ENCODE measurements at regions not wholly inside any gene's neighbourhood (a gene's known extent, or its start where the extent isn't known, plus 50 kb on each side); places are given as distances from the start of the nearest gene placed in this dataset.

DNA sequence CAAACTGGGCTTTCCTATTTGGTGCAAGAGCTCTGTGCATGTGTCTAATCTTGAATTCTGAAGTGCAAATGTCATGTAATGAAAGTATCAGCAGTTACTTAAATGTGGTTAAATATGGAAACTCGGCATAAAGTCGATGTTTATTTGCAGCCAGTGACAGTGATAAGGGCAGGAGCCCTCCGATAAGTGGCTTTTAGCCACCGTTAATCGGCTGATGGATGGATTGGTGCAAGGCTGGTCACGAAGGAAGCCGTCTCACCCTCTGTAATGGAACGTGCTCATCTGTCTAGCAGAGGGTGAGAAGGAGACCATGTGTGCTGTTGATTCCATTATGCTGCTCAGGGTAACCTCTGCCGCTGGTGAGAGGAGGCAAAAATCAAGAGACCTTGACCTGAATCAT, 121.8 kb upstream of the PAX6 start:
- intact Hi-C loops (cut with DNase I) = no loop called here
- no peak for DNase-seq (ENCODE audit: low spot score)
- Histone ChIP-seq H3K4me3 (no peak overlapping the region), H3K4me1 (replicated peaks) (no peaks in the 10 kb centered on the region), H3K27me3 (replicated peaks; ENCODE audit: insufficient read depth) (peaks cover 2% of the 10 kb centered on the region), H3K9me3 (no peaks in the 10 kb centered on the region), H3K27ac (no peak overlapping the region), H3K36me3 (no peaks in the 10 kb centered on the region)
- WGBS = 57% methylated on average over 9 of the region's 9 CpGs
- no peak for TF ChIP-seq POLR2AphosphoS5 (IDR thresholded peaks at IDR 0.05)
- TF ChIP-seq, protein P1, sequence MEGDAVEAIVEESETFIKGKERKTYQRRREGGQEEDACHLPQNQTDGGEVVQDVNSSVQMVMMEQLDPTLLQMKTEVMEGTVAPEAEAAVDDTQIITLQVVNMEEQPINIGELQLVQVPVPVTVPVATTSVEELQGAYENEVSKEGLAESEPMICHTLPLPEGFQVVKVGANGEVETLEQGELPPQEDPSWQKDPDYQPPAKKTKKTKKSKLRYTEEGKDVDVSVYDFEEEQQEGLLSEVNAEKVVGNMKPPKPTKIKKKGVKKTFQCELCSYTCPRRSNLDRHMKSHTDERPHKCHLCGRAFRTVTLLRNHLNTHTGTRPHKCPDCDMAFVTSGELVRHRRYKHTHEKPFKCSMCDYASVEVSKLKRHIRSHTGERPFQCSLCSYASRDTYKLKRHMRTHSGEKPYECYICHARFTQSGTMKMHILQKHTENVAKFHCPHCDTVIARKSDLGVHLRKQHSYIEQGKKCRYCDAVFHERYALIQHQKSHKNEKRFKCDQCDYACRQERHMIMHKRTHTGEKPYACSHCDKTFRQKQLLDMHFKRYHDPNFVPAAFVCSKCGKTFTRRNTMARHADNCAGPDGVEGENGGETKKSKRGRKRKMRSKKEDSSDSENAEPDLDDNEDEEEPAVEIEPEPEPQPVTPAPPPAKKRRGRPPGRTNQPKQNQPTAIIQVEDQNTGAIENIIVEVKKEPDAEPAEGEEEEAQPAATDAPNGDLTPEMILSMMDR (IDR thresholded peaks at IDR 0.05) = no peak
- no peak for TF ChIP-seq POLR2A (IDR thresholded peaks at IDR 0.05)

DNA sequence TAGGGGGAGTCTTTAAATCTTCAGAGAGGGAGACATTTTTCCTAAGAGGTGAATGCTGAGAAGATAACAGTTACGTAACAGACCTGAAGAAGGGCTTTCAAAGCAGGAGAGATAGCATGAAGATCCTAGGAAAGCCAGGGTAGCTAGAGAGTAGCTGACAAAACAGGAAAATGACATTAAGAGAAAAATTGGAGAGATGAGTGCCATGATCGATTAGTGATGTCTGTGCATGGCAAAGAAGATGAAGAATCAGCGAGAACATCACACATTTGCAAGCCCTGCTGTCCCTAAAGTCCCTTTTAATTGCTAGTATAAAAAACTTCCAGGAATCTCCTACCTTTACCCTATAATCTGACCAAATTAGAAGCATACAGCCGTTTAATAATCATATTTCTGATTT, 116.9 kb upstream of the PAX6 start:
- intact Hi-C loops (cut with DNase I) = no loop called here
- H3K9me3 ChIP-seq = no peaks in the 10 kb centered on the region
- no peak overlapping the region for H3K4me3 ChIP-seq
- no peak for TF ChIP-seq POLR2A (IDR thresholded peaks at IDR 0.05)
- TF ChIP-seq POLR2AphosphoS5 (IDR thresholded peaks at IDR 0.05) = no peak
- TF ChIP-seq, protein P1 (IDR thresholded peaks at IDR 0.05) = no peak
- no peak overlapping the region for H3K27ac ChIP-seq
- no peaks in the 10 kb centered on the region for H3K27me3 ChIP-seq (replicated peaks; ENCODE audit: insufficient read depth)
- no peak for DNase-seq (ENCODE audit: low spot score)
- no peaks in the 10 kb centered on the region for H3K4me1 ChIP-seq (replicated peaks)
- 85% methylated on average over 4 of the region's 4 CpGs for WGBS
- no peaks in the 10 kb centered on the region for H3K36me3 ChIP-seq

DNA sequence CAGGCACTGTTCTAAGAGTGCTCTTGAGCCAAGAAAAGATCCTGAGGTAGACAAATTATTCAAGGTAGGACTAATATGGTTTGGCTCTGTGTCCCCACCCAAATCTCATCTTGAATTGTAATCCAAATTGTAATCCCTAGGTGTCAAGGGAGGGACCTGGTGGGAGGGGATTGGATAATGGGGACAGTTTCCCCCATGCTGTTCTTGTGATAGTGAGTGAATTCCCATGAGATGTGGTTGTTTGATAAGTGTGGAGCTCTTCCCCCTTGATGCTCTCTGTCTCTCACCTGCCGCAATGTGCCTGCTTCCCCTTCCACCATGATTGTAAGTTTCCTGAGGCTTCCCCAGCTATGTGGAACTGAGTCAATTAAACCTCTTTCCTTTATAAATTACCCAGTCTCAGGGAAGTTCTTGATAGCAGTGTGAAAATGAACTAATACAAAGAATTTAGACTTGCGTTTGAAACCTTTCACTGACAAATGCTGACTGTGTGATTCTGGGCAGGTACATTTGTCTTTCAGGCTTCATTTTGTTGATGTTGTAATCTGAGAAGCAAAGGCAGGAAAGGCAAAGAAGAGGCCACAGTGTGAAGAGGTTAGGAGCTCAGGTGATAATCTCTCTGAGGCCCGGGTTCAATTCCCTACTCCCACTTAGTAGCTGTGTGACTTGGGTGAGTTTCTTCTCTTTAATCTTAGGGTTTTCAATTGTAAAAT, 115.8 kb upstream of the PAX6 start:
- Histone ChIP-seq H3K4me3 (no peak overlapping the region), H3K36me3 (no peaks in the 10 kb centered on the region), H3K4me1 (replicated peaks) (no peaks in the 10 kb centered on the region), H3K9me3 (no peaks in the 10 kb centered on the region), H3K27me3 (replicated peaks; ENCODE audit: insufficient read depth) (no peaks in the 10 kb centered on the region), H3K27ac (no peak overlapping the region)
- WGBS = 51% methylated on average over 3 of the region's 3 CpGs
- intact Hi-C loops (cut with DNase I) = no loop called here
- no peak for DNase-seq (ENCODE audit: low spot score)
- TF ChIP-seq POLR2A (IDR thresholded peaks at IDR 0.05) (no peak), POLR2AphosphoS5 (IDR thresholded peaks at IDR 0.05) (no peak)
- TF ChIP-seq, protein P1 (IDR thresholded peaks at IDR 0.05) = no peak

DNA sequence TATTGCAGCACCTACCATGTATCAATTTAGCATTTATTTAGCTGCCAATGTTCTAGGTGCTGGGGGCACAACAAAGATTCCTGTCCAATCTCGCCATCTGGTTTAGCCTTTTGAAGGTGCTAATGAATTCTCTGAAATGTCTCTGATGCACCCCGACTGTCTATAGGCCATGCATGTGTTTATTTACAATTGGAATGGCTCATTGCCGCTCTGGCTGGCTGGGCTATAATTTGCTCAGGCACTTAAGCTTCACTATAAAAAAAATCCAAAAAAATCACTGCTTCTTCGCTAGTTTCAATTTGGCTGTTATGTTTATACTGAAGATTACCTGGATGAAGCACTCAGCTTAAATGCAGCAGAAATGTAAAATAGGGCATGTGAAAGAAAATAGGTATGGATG, 115.0 kb upstream of the PAX6 start:
- no peak for DNase-seq (ENCODE audit: low spot score)
- H3K4me1 ChIP-seq (replicated peaks) = no peaks in the 10 kb centered on the region
- H3K9me3 ChIP-seq = no peaks in the 10 kb centered on the region
- H3K4me3 ChIP-seq = no peak overlapping the region
- TF ChIP-seq POLR2A (IDR thresholded peaks at IDR 0.05) (no peak), POLR2AphosphoS5 (IDR thresholded peaks at IDR 0.05) (no peak)
- TF ChIP-seq, protein P1 (IDR thresholded peaks at IDR 0.05) = no peak
- intact Hi-C loops (cut with DNase I) = no loop called here
- no peaks in the 10 kb centered on the region for H3K36me3 ChIP-seq
- no peaks in the 10 kb centered on the region for H3K27me3 ChIP-seq (replicated peaks; ENCODE audit: insufficient read depth)
- WGBS = 43% methylated on average over 4 of the region's 4 CpGs
- H3K27ac ChIP-seq = no peak overlapping the region

DNA sequence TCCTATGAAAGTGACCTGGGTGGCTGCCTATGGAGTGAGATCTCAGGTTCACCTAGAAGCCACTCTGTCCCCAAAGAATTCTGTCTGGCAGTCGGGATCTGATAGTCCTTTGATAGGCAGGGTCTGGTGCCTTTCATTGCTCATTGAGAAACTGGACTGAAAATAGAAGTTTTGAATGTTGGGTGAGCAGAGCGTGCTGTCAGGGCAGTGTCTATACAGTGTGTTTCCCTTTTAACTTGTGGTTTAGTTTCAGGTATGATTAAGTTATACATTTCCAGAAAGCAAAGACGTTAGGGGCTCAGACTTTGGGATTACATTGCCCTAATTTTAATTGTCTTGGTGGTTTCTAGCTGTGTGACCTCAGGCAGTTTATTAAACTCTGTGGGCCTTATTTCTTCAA, 111.3 kb upstream of the PAX6 start:
- TF ChIP-seq, protein P1 (IDR thresholded peaks at IDR 0.05) = no peak
- TF ChIP-seq POLR2A (IDR thresholded peaks at IDR 0.05) = no peak
- H3K4me1 ChIP-seq (replicated peaks) = no peaks in the 10 kb centered on the region
- intact Hi-C loops (cut with DNase I) = no loop called here
- no peaks in the 10 kb centered on the region for H3K9me3 ChIP-seq
- 71% methylated on average over 3 of the region's 3 CpGs for whole genome bisulfite sequencing
- no peak overlapping the region for H3K4me3 ChIP-seq
- H3K27ac ChIP-seq = no peak overlapping the region
- H3K36me3 ChIP-seq = no peaks in the 10 kb centered on the region
- H3K27me3 ChIP-seq (replicated peaks; ENCODE audit: insufficient read depth) = no peaks in the 10 kb centered on the region
- DNase-seq (ENCODE audit: low spot score) = no peak
